ENCODE measurements at regions not wholly inside any gene's neighbourhood (a gene's known extent, or its start where the extent isn't known, plus 50 kb on each side); places are given as distances from the start of the nearest gene placed in this dataset.

GRCh38 chr15:36356466-36356865 lies 223.0 kb upstream of the CDIN1 start:
- no peak for DNase-seq (ENCODE audit: low spot score)

GRCh38 chr15:36356978-36357601 lies 222.3 kb upstream of the CDIN1 start:
- no peak for DNase-seq (ENCODE audit: low spot score)

GRCh38 chr15:36358094-36358493 lies 221.3 kb upstream of the CDIN1 start:
- no peak for DNase-seq (ENCODE audit: low spot score)

GRCh38 chr15:36358523-36358922 lies 220.9 kb upstream of the CDIN1 start:
- DNase-seq (ENCODE audit: low spot score): no peak

GRCh38 chr15:36359286-36359685 lies 220.1 kb upstream of the CDIN1 start:
- no peak for DNase-seq (ENCODE audit: low spot score)

- DNase-seq (ENCODE audit: low spot score): no peak
Measured at GRCh38 chr15:36361351-36361870, 218.0 kb upstream of the CDIN1 start.

GRCh38 chr15:36362509-36362915 lies 216.9 kb upstream of the CDIN1 start:
- no peak for DNase-seq (ENCODE audit: low spot score)

- DNase-seq (ENCODE audit: low spot score): no peak
Measured at GRCh38 chr15:36363335-36363734, 216.1 kb upstream of the CDIN1 start.

GRCh38 chr15:36364377-36364776 lies 215.0 kb upstream of the CDIN1 start:
- no peak for DNase-seq (ENCODE audit: low spot score)

- DNase-seq (ENCODE audit: low spot score): no peak
Measured at GRCh38 chr15:36365963-36366362, 213.5 kb upstream of the CDIN1 start.

- DNase-seq (ENCODE audit: low spot score): no peak
Measured at GRCh38 chr15:36370051-36370730, 209.2 kb upstream of the CDIN1 start.

- DNase-seq (ENCODE audit: low spot score): no peak
Measured at GRCh38 chr15:36370731-36371112, 208.7 kb upstream of the CDIN1 start.

GRCh38 chr15:36371509-36371908 lies 207.9 kb upstream of the CDIN1 start:
- DNase-seq (ENCODE audit: low spot score): no peak

- DNase-seq (ENCODE audit: low spot score): no peak
Measured at GRCh38 chr15:36372968-36373367, 206.5 kb upstream of the CDIN1 start.

- no peak for DNase-seq (ENCODE audit: low spot score)
Measured at GRCh38 chr15:36373550-36373949, 205.9 kb upstream of the CDIN1 start.

- DNase-seq (ENCODE audit: low spot score): no peak
Measured at GRCh38 chr15:36389107-36389506, 190.3 kb upstream of the CDIN1 start.

GRCh38 chr15:36390491-36390890 lies 188.9 kb upstream of the CDIN1 start:
- DNase-seq (ENCODE audit: low spot score): no peak

GRCh38 chr15:36392676-36393266 lies 186.7 kb upstream of the CDIN1 start:
- no peak for DNase-seq (ENCODE audit: low spot score)

GRCh38 chr15:36398212-36398611 lies 181.2 kb upstream of the CDIN1 start:
- DNase-seq (ENCODE audit: low spot score): no peak

GRCh38 chr15:36399276-36399675 lies 180.2 kb upstream of the CDIN1 start:
- no peak for DNase-seq (ENCODE audit: low spot score)

- no peak for DNase-seq (ENCODE audit: low spot score)
Measured at GRCh38 chr15:36400936-36401585, 178.4 kb upstream of the CDIN1 start.

- DNase-seq (ENCODE audit: low spot score): no peak
Measured at GRCh38 chr15:36401586-36401966, 177.8 kb upstream of the CDIN1 start.

- no peak for DNase-seq (ENCODE audit: low spot score)
Measured at GRCh38 chr15:36403351-36403750, 176.1 kb upstream of the CDIN1 start.
